Esophagus mucosa (tissue), 1 donor: ENCODE measurements at regions not wholly inside any gene's neighbourhood (a gene's known extent, or its start where the extent isn't known, plus 50 kb on each side); places are given as distances from the start of the nearest gene placed in this dataset.
A peak's percentile ranks its signal among the peaks of the same experiment; 100 is the strongest.
"Not testable (repeated sequence)": the region's sequence is repeated elsewhere in the genome, so short reads cannot be mapped to it uniquely, and the experiment has no call there.

Experiments used
- ATAC-seq: fragments of 200-7000 bp; cut with Tn5 transposase; one replicate; pipeline ENCODE4 v1.9.1; 2020
- donor health status: DM: yes; HTN: yes; CAD: no.

DNA sequence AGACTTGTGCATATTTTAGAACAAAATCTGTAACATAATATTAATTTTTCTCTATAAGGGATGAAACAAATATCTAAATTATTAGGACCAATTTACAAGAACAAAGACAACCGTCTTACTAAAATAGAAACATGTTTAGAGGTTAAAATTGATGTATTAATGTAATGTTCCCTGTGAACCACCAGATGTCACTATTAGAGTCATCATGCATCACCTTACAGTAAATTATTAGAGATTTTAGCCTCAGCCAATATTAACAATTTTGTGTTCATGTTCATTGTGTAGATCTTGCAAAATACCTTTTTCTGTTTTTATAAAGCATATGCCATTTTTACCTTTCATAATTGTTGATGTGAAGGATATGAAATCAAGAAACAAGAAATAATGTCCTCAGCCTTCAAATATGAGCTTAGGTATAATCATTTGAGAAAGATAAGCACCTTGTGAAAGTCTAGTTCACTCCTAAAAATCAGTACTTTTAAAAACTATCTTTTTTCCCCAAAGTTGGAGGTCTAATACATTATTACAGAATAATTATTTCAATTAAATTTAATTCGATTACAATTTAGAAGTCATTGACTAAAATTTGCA lies 344.3 kb upstream of the KCNH7 start:
- no peak for ATAC-seq

GRCh38 chr2:163177592-163177991 lies 339.0 kb upstream of the KCNH7 start:
- ATAC-seq = no peak

GRCh38 chr2:163175294-163175693 lies 336.7 kb upstream of the KCNH7 start:
- no peak for ATAC-seq

DNA sequence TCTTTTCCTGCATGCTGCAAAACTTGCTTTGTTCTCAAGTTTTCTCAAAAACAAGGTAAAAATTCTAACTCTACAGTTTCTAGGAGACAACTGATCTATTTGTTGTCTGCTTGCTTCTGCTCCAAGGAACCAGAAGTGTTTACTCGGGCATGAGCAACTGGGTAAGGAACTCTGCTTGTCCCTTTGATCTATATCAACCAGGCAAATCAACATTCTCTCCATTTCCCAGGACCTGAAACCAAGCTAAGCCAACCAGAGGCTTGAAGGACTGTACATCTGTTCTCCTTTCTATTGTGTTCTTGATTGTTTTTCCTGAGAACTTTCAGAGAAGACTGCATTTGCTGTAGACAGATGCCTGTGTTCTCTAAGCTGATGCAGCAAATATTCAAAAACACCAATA lies 335.0 kb upstream of the KCNH7 start:
- no peak for ATAC-seq

DNA sequence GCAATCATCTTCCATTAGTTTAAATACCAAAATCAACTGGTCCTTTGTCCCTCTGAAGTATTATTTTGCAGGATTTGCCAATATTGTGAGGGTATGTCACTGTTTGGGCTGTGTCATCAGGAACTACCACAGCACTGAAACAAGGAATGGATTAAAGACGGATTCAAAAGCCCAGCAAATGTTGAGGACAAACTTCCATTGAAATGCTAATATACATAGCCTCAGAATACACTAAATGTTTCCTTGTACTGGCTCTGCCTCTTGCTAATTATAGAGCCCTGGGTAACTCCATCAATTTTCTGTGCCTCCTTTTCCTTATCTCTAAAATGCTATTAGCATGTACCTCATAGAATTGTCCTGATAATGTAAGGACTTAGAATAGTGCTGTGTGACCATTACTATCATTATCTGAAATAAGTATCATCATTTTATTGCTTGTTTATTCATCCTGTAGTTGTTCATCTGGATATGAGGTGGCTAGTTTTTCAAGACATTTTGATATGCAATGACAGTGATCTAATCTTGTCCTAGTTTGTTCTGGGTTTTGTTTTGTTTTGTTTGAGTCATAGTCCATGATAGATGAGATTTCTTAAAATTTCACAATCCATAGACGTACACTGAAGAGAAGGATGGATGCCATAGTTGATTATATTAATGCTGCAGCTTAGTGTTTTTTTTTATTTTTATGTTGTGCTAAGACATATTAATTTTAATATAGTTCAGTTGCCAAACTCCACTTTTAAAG lies 333.4 kb upstream of the KCNH7 start:
- ATAC-seq = no peak

- no peak for ATAC-seq
Measured at GRCh38 chr2:163157891-163158496, 319.4 kb upstream of the KCNH7 start.

- ATAC-seq = no peak
Measured at GRCh38 chr2:163157411-163157810, 318.8 kb upstream of the KCNH7 start.

DNA sequence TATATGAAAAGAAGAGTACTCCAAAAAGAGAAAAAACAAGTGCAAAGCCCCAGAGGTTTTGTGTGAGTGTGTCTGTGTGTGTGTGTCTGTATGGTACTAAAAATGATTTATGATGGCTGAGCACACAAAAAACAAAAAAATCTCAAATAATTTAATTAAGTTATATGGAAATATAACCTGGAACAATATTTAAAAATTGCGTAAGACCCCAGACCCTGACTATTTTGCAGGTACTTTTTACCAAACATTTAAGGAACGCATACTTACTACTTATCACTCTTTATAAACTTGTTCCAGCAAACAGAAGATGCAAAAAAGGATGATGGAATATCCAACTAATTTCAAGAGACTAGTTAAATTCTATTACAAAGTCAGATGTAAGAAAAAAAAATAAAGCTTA lies 317.4 kb upstream of the KCNH7 start:
- ATAC-seq = no peak

- peak; percentile 58 for ATAC-seq
Measured at GRCh38 chr2:163155279-163155883, 316.8 kb upstream of the KCNH7 start.

DNA sequence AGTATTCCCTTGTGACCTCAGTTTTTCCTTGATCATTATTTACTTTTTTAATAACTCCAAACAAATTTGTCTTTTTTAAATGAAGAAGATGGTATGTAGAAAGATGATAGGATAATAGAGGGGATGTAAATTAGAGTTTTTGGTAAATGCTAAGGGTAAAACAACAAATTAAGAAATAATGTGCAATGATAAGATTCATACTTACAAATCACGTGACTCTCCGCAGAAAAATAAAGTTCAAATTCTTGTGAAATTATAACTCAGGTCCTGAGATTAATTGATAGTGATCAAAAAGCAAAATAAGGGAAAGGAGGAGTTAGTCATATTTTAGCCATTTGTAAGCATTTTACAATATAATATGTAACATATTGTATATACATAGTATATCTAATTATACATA lies 304.1 kb upstream of the KCNH7 start:
- no peak for ATAC-seq

- ATAC-seq = no peak
Measured at GRCh38 chr2:163138947-163139346, 300.4 kb upstream of the KCNH7 start.

- no peak for ATAC-seq
Measured at GRCh38 chr2:163135256-163135655, 296.7 kb upstream of the KCNH7 start.

- no peak for ATAC-seq
Measured at GRCh38 chr2:163133602-163134001, 295.0 kb upstream of the KCNH7 start.

DNA sequence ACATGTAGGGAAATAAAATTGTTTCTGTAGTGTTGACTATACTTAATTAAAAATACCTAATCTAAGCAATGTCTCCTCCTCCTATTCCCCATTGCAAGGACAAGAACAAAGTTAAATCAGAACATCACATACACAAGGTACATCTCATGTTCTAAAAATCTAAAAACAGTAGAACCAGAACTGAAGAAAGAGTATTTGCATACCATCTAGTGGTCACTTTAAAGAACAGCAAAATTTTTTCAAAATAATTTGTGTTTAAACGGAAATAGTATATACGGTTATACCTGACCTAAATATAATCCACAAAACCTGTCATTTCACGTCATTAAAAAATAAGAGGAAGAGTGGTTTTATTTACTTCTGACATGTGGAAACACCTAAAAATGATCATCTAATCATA lies 294.3 kb upstream of the KCNH7 start:
- ATAC-seq = no peak

DNA sequence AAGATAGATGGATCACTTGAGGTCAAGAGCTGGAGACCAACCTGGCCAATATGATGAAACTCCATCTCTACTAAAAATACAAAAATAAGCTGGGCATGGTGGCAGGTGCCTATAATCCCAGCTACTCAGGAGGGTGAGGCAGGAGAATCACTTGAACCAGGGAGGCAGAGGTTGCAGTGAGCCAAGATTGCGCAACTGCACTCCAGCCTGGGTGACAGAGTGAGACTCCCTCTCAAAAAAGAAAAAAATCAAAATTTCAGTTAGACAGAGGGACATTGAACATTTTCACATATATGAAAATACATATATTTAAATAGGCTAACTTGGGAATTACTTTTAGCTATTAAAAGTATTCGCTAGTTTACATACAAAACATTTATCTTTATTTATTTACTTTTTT lies 293.6 kb upstream of the KCNH7 start:
- ATAC-seq = not testable (repeated sequence)

- no peak for ATAC-seq
Measured at GRCh38 chr2:163123526-163123925, 285.0 kb upstream of the KCNH7 start.

DNA sequence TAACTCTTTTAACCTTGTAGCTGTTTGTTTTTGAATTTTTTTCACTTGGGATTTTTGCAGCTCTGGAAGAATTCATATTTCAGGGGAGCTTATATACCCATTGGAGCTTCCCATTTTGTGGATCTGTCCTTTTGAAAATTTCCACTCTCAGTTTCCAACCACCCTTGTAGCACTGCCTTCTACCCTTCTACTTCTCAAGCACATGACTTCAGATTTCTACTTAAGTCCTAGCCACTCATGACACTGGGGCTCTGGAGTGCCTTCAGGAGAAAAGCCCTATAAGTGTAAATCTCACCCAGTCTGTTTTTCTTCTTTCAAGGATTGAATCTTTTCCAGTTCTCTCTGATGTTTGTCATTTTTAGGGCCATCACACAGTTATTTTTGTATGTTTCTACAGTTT lies 283.7 kb upstream of the KCNH7 start:
- no peak for ATAC-seq

- ATAC-seq = no peak
Measured at GRCh38 chr2:163121483-163121882, 282.9 kb upstream of the KCNH7 start.

GRCh38 chr2:163119966-163120365 lies 281.4 kb upstream of the KCNH7 start:
- no peak for ATAC-seq

DNA sequence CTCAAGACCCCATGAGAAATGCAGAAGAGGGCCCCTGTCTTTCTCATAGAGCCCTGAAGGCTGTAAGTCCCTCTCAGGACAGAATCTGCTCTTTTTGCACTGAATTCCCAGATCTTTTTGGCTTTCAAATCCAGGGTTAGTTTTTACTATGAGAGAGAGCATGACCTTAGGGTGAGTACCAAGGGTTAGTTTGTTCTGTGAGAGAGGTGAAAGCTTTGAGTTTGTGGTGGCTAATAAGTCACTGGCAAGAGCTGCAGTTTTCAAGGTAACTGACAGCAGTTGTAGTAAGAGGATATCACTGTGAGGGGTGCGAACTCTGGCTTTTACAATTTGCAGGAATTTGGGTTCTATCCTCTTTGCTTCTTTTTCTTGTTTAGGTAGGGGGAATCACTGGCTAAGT lies 248.4 kb upstream of the KCNH7 start:
- no peak for ATAC-seq

- ATAC-seq = not testable (repeated sequence)
Measured at GRCh38 chr2:163085366-163086024, 246.9 kb upstream of the KCNH7 start.

GRCh38 chr2:163081754-163082153 lies 243.2 kb upstream of the KCNH7 start:
- no peak for ATAC-seq

DNA sequence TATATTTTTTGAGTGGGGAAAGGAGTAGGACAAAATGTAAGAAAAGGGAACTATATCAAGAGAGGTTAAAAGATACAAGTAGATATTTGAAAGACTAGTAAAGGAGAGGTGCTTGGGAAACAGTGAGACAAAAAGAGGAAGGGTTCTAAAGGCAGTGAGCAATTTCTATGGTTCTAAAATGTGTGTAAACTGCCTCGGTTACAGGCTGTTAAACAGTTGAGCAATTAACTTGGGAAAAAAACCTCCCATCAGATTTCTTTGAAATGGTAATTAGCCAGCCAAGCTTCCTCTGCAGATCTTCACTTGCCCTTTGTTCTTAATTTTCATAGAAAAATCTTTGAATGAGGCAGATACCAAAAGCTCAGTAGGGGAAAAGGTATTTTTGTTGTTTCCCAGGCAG lies 238.7 kb upstream of the KCNH7 start:
- no peak for ATAC-seq
